A204.1 (cell line): ENCODE measurements at regions not wholly inside any gene's neighbourhood (a gene's known extent, or its start where the extent isn't known, plus 50 kb on each side); places are given as distances from the start of the nearest gene placed in this dataset.
"Not testable (repeated sequence)": the region's sequence is repeated elsewhere in the genome, so short reads cannot be mapped to it uniquely, and the experiment has no call there.

Experiments
- FAIRE-seq: peaks from 2 replicates; lab custom pipeline; 2012; peaks lifted over from hg19 to GRCh38; lab: Jason Lieb, UNC

DNA sequence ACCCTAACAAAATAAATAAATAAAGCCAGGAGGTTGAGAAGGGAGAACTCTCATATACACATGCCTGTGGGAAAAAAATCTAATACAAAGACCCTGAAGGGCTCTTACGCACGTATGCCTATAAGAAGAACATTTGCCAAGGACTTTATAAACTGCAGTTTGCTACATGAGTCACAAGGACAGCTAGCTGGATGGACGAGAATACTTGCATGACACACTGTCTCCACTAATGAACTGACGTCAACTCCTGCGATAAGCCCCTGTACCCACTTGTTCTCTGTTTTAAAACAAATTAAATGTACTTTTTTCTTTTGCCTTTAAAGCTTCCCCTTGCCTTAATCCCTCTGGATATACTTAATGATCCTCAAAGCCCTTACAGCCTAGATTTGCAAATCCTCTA, 374.6 kb upstream of the GHITM start:
- FAIRE-seq = no peak

- FAIRE-seq = no peak
These were observed 373.6 kb upstream of the GHITM start for GRCh38 chr10:83765731-83766130.

- no peak for FAIRE-seq
These were observed 370.0 kb upstream of the GHITM start for GRCh38 chr10:83769281-83769820.

DNA sequence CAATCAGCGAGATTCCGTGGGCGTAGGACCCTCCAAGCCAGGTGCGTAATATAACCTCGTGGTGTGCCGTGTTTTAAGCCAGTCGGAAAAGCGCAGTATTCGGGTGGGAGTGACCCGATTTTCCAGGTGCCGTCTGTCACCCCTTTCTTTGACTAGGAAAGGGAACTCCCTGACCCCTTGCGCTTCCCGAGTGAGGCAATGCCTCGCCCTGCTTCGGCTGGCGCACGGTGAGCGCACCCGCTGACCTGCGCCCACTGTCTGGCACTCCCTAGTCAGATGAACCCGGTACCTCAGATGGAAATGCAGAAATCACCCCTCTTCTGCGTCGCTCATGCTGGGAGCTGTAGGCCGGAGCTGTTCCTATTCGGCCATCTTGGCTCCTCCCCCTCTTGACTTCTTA, 352.6 kb upstream of the GHITM start:
- not testable (repeated sequence) for FAIRE-seq

- FAIRE-seq = no peak
These were observed 337.3 kb upstream of the GHITM start for GRCh38 chr10:83801983-83802382.

- no peak for FAIRE-seq
These were observed 332.6 kb upstream of the GHITM start for GRCh38 chr10:83806717-83807116.

- no peak for FAIRE-seq
These were observed 330.3 kb upstream of the GHITM start for GRCh38 chr10:83809001-83809400.

DNA sequence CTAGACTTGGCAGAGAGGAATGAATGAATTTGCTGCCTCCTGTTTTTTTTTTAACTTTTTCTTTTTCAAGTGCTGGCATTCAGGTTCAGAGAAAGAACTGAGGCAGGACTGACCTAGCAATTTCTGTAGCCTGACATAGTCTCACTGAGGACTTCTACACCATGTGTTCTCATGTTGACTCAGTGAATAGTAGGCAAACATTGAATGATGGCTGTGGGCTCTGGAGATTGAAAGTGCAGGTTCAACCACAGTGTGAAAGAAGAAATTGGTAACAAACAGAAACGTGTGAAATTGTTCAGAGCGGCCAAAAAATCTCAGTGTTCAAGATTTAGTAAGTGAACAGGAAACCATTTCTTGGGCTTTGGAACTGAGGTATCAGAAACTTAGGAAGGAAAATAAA, 322.4 kb upstream of the GHITM start:
- FAIRE-seq = no peak

GRCh38 chr10:83817797-83818196, 321.5 kb upstream of the GHITM start:
- FAIRE-seq = no peak

DNA sequence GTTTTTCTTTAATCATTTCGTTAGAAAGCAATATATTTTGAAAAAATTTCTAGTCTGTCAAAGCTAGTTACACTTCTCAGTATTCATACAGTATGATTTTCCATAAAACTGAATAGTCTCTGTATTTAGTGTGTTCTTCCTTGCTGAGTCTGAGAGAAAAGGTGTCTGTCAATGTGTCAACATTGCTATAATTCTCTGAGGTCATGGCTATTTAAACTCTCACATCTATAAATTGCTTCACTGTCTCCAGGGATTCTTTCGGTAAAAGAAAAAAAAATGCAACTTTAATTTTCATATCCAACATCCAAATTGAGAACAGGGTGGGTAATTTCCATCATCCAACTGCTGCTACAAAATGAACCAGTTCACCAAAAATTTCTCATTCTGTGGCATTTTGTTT, 319.7 kb upstream of the GHITM start:
- FAIRE-seq = no peak

- FAIRE-seq = no peak
These were observed 319.3 kb upstream of the GHITM start for GRCh38 chr10:83820033-83820432.

- FAIRE-seq = no peak
These were observed 315.2 kb upstream of the GHITM start for GRCh38 chr10:83824099-83824498.

DNA sequence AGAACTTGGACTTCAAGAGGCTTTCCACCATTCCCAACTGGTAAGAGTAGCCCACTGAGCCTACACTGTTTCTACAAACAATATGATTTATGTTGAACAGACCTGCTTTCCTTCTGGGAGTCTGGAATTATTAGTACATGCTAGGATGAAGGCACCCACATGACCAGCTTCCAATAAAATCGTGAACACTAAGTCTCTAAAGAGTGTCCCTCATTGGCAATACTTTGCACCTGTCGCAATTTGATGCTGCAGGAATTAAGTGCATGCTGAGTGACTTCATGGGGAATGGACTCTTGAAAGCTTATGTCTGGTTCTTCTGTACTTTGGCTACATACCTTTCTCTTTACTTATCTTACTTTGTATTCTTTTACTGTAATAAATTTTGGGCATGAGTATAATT, 305.2 kb upstream of the GHITM start:
- no peak for FAIRE-seq

GRCh38 chr10:83835945-83836745, 303.2 kb upstream of the GHITM start:
- no peak for FAIRE-seq

GRCh38 chr10:83848677-83849076, 290.6 kb upstream of the GHITM start:
- no peak for FAIRE-seq

DNA sequence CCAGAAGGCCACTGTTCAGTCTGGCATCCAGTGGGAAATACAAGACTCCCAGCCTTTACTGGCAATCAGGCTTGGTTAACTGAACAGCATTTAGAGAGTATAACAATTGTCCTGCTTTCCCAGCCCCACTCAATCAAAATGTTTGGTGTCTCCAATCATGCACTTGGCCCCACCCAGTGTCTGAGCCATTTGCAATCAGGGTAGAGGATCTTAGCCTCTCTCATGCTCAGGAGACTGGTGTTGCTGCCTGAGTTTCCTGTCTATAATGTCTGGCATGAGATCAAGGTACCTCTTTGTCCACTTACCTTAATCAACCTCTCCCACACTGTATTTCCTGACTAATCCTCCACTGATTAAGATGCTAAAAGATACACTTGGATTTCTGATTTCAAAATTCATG, 290.2 kb upstream of the GHITM start:
- no peak for FAIRE-seq

DNA sequence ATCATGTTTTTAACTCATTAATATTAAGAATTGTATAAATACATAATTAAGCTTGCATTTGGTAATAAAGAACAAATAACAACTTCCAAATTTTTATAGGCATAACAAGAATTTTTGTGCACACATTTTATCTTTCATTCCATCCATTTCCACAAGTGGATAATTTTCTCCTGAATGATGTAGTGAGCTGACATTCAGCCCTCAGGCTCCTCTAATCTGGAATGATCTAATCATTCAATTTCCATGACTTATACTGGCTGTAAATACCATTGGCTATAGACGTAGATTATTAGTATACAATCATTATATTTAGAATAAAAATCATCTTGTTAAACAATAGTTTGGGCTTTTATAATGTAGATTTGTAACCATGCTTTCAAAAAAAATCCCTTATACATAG, 287.2 kb upstream of the GHITM start:
- no peak for FAIRE-seq

GRCh38 chr10:83862723-83863122, 276.6 kb upstream of the GHITM start:
- no peak for FAIRE-seq

DNA sequence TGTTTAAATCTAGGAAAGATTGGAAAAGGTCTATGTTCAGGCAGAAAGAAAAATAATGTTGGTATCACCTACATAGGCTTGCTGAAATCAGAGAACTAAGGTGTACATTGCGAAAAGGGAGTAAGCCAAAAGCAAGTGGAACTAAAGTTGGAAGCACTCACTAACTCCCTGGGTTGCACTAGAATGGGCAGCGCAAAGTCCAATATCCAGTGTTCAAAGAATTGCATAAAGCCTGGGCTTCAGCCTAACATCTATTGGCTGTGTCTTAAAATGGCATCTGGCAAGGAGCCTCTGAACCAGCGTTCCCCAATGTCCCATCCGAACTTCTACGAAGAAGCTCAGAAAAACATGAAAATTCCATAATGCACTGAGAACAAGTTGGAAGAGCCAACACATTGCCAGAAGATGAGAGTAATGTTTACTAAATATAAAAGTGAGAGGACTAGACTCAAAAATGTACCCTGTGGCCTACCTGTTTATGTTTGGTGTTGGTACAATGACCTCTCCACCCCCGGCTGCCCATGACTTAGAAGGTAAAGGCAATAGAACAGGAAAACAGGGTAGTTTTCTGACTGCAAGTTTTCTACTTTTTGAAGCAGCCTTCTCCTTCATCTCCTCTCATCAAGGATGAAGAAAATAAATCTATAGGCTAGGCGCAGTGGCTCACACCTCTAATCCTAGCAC, 275.9 kb upstream of the GHITM start:
- FAIRE-seq = no peak

- FAIRE-seq = no peak
These were observed 269.4 kb upstream of the GHITM start for GRCh38 chr10:83869898-83870297.

- FAIRE-seq = no peak
These were observed 267.9 kb upstream of the GHITM start for GRCh38 chr10:83871187-83872081.

DNA sequence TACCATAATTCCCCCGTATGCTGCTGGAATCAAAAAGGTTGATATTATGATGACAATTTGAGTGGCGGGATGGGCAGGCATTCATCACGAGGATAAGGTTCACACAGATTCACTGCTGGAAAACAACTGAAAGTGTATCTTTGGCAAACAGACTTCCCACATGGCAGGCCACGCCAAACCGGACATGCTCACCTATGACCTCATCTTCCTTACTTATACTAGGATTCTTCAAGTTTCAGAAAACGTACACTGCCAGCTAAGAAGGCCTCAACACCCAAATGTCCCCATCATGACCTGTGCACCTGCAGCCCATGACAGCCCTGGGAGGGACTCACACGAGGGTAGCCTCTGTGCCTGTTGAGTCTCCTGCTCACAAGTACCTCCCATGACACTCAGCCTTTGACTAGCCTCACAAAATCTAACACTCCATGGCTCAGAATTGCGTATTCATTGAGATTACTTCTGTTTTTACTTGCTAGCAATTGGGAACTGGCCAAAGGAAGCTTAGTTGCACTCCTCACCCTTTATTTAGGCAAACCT, 259.0 kb upstream of the GHITM start:
- FAIRE-seq = no peak
